RCC 7860 (cell line): ENCODE measurements at regions not wholly inside any gene's neighbourhood (a gene's known extent, or its start where the extent isn't known, plus 50 kb on each side); places are given as distances from the start of the nearest gene placed in this dataset.
"Not testable (repeated sequence)": the region's sequence is repeated elsewhere in the genome, so short reads cannot be mapped to it uniquely, and the experiment has no call there.

ENCODE experiments used
- DNase-seq: peaks from one replicate; pipeline ENCODE4 v3.0.0-alpha.2; 2015; ENCODE audit warnings: low spot score
- FAIRE-seq: peaks from 2 replicates; lab custom pipeline; 2012; peaks lifted over from hg19 to GRCh38; lab: Jason Lieb, UNC

GRCh38 chr20:47903009-47903408 lies 117.7 kb upstream of the SULF2 start:
- not testable (repeated sequence) for FAIRE-seq, DNase-seq

- not testable (repeated sequence) for FAIRE-seq, DNase-seq
These were observed 114.0 kb upstream of the SULF2 start for GRCh38 chr20:47899313-47899712.

- FAIRE-seq = no peak
These were observed 112.2 kb upstream of the SULF2 start for GRCh38 chr20:47897461-47897860.

GRCh38 chr20:47892681-47893080 lies 107.4 kb upstream of the SULF2 start:
- DNase-seq, FAIRE-seq: not testable (repeated sequence)

More at GRCh38 chr20:47897461-47897860, 112.2 kb upstream of the SULF2 start:
- no peak for DNase-seq

GRCh38 chr20:47890708-47891107 lies 105.4 kb upstream of the SULF2 start:
- not testable (repeated sequence) for DNase-seq, FAIRE-seq

- DNase-seq, FAIRE-seq: not testable (repeated sequence)
These were observed 104.5 kb upstream of the SULF2 start for GRCh38 chr20:47889751-47890150.

GRCh38 chr20:47888351-47888750 lies 103.1 kb upstream of the SULF2 start:
- no peak for DNase-seq
- no peak for FAIRE-seq

- DNase-seq (no peak), FAIRE-seq (no peak)
These were observed 102.3 kb upstream of the SULF2 start for GRCh38 chr20:47887477-47888080.

- DNase-seq = no peak
- FAIRE-seq = no peak
These were observed 101.8 kb upstream of the SULF2 start for GRCh38 chr20:47887064-47887463.

- DNase-seq (no peak), FAIRE-seq (no peak)
These were observed 101.3 kb upstream of the SULF2 start for GRCh38 chr20:47886454-47887041.

GRCh38 chr20:47885909-47886453 lies 100.7 kb upstream of the SULF2 start:
- DNase-seq = no peak
- FAIRE-seq = no peak

GRCh38 chr20:47883940-47884339 lies 98.7 kb upstream of the SULF2 start:
- not testable (repeated sequence) for DNase-seq

GRCh38 chr20:47883186-47883585 lies 97.9 kb upstream of the SULF2 start:
- no peak for FAIRE-seq

More at GRCh38 chr20:47883940-47884339, 98.7 kb upstream of the SULF2 start:
- FAIRE-seq = not testable (repeated sequence)

GRCh38 chr20:47879771-47880170 lies 94.5 kb upstream of the SULF2 start:
- DNase-seq (no peak), FAIRE-seq (no peak)

More at GRCh38 chr20:47883186-47883585, 97.9 kb upstream of the SULF2 start:
- DNase-seq = no peak

- DNase-seq (no peak), FAIRE-seq (no peak)
These were observed 93.3 kb upstream of the SULF2 start for GRCh38 chr20:47878601-47879027.

GRCh38 chr20:47876311-47877088 lies 91.2 kb upstream of the SULF2 start:
- no peak for FAIRE-seq
- no peak for DNase-seq

GRCh38 chr20:47875297-47876025 lies 90.2 kb upstream of the SULF2 start:
- DNase-seq = no peak
- no peak for FAIRE-seq

- FAIRE-seq (no peak), DNase-seq (no peak)
These were observed 87.1 kb upstream of the SULF2 start for GRCh38 chr20:47872341-47872740.

GRCh38 chr20:47870475-47870874 lies 85.2 kb upstream of the SULF2 start:
- no peak for FAIRE-seq

GRCh38 chr20:47868744-47869143 lies 83.5 kb upstream of the SULF2 start:
- DNase-seq = no peak
- no peak for FAIRE-seq

More at GRCh38 chr20:47870475-47870874, 85.2 kb upstream of the SULF2 start:
- DNase-seq = no peak

- FAIRE-seq = no peak
- no peak for DNase-seq
These were observed 83.0 kb upstream of the SULF2 start for GRCh38 chr20:47868236-47868635.
